Neural progenitor cell (in vitro differentiated cells): ENCODE measurements at regions not wholly inside any gene's neighbourhood (a gene's known extent, or its start where the extent isn't known, plus 50 kb on each side); places are given as distances from the start of the nearest gene placed in this dataset.

Source experiments
- EZH2phosphoT487 ChIP-seq: fragments of 200-600 bp; sonication (generic); IDR thresholded peaks from 2 replicates; pipeline ENCODE4 v1.6.1; 2017; ENCODE audit warnings: antibody characterized with exemption
- TF ChIP-seq, protein P1 (sequence below): fragments of 200-600 bp; sonication (generic); IDR thresholded peaks from 2 replicates; pipeline ENCODE4 v1.5.1; 2017; ENCODE audit warnings: antibody characterized with exemption, mild to moderate bottlenecking

DNA sequence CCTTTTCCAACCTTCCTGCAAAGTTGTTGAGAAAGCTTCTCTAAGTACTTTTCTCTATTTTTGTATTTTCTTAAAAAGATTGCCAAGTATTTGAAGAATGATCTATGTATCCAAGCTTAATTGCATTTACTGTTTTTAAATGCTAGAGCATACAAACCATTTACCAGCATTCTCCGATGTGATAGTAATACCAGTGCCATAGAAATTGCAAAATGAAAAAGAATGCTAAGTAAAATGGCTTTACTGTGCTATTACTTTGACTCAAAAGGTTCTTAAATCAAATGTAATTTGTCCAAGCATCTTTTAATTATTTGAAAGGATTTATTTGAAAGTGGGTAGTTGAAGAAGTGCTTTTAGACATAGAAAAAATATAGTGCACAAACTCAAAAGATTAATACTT lies 1183.2 kb downstream of the RAPGEF2 start:
- TF ChIP-seq, protein P1, sequence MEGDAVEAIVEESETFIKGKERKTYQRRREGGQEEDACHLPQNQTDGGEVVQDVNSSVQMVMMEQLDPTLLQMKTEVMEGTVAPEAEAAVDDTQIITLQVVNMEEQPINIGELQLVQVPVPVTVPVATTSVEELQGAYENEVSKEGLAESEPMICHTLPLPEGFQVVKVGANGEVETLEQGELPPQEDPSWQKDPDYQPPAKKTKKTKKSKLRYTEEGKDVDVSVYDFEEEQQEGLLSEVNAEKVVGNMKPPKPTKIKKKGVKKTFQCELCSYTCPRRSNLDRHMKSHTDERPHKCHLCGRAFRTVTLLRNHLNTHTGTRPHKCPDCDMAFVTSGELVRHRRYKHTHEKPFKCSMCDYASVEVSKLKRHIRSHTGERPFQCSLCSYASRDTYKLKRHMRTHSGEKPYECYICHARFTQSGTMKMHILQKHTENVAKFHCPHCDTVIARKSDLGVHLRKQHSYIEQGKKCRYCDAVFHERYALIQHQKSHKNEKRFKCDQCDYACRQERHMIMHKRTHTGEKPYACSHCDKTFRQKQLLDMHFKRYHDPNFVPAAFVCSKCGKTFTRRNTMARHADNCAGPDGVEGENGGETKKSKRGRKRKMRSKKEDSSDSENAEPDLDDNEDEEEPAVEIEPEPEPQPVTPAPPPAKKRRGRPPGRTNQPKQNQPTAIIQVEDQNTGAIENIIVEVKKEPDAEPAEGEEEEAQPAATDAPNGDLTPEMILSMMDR = no peak
- TF ChIP-seq EZH2phosphoT487 = no peak
